ENCODE measurements at regions not wholly inside any gene's neighbourhood (a gene's known extent, or its start where the extent isn't known, plus 50 kb on each side); places are given as distances from the start of the nearest gene placed in this dataset.

- TF ChIP-seq ZNF462 (CRISPR knock-in tag; IDR thresholded peaks at IDR 0.05), result no peak
- TF ChIP-seq EZH2phosphoT487 (IDR thresholded peaks at IDR 0.05; ENCODE audit: unreplicated experiment), result no peak
These were observed 507.2 kb downstream of the LTN1 start (continued) for GRCh38 chr21:28485301-28486022.

- Mint-ChIP-seq H3K36me3 (ENCODE audit: low read depth) (no peaks in the 10 kb centered on the region; the same call in 2 of the 3 replicates), H3K27ac (no peak overlapping the region), H3K4me1 (no peaks in the 10 kb centered on the region), H3K27me3 (ENCODE audit: insufficient read depth, low read depth, poor library complexity) (no peaks in the 10 kb centered on the region), H3K9me3 (no peaks in the 10 kb centered on the region; the same call in 1 of the 3 replicates), H3K4me3 (no peak overlapping the region)
- no peaks in the 10 kb centered on the region; the same call in 1 of the 2 replicates for H3K9me2 ChIP-seq (ENCODE audit: insufficient read depth)
- peak overlapping the region; percentile 76; the same call in 1 of the 2 replicates for H2AFZ ChIP-seq
- DNase-seq (ENCODE audit: low spot score) (no peak), ATAC-seq (no peak)
- H3K4me2 ChIP-seq, result no peak overlapping the region
- H3K4me3 ChIP-seq, result no peak overlapping the region
- H3K36me3 ChIP-seq (ENCODE audit: insufficient read depth), result no peaks in the 10 kb centered on the region
- no peak overlapping the region for H3K27ac ChIP-seq (ENCODE audit: low read depth)
- no peaks in the 10 kb centered on the region for H3K79me2 ChIP-seq (replicated peaks; ENCODE audit: insufficient read depth)
- no peaks in the 10 kb centered on the region for H3F3A ChIP-seq (replicated peaks; ENCODE audit: low read depth)
- no peaks in the 10 kb centered on the region for H3K4me1 ChIP-seq (ENCODE audit: insufficient read depth)
- no peaks in the 10 kb centered on the region for H3K27me3 ChIP-seq (ENCODE audit: insufficient read depth)
- no peaks in the 10 kb centered on the region for H4K20me1 ChIP-seq (replicated peaks; ENCODE audit: insufficient read depth)
- TF ChIP-seq NANOG (IDR thresholded peaks at IDR 0.05; ENCODE audit: borderline replicate concordance), result no peak
- no peak for TF ChIP-seq EZH2phosphoT487 (IDR thresholded peaks at IDR 0.05; ENCODE audit: unreplicated experiment)
- TF ChIP-seq ZNF462 (CRISPR knock-in tag; IDR thresholded peaks at IDR 0.05), result no peak
- TF ChIP-seq CREB1 (CRISPR knock-in tag; IDR thresholded peaks at IDR 0.05; ENCODE audit: low read depth), result no peak
- no peak for TF ChIP-seq ZNF331 (CRISPR knock-in tag; IDR thresholded peaks at IDR 0.05; ENCODE audit: low read depth)
- no peak for TF ChIP-seq JUNB (IDR thresholded peaks at IDR 0.05; ENCODE audit: unreplicated experiment)
These were observed 509.2 kb downstream of the LTN1 start for GRCh38 chr21:28483301-28484035.

Measured in GM23338 (cell line).